ENCODE measurements at regions not wholly inside any gene's neighbourhood (a gene's known extent, or its start where the extent isn't known, plus 50 kb on each side); places are given as distances from the start of the nearest gene placed in this dataset.
A peak's percentile ranks its signal among the peaks of the same experiment; 100 is the strongest.

- Histone ChIP-seq H3K36me3 (no peaks in the 10 kb centered on the region), H3K4me1 (no peaks in the 10 kb centered on the region), H3K4me3 (no peak overlapping the region), H3K27me3 (no peaks in the 10 kb centered on the region), H3K9me3 (no peaks in the 10 kb centered on the region), H3K27ac (no peak overlapping the region)
- intact Hi-C loops (cut with DNase I; ENCODE audit: low total_unique reads): no loop called here
- 28 to 44% (median 39%) methylated on average over 5 of the region's 5 CpGs for WGBS, 5 donors
- no peak for TF ChIP-seq EP300 (IDR thresholded peaks at IDR 0.05)
- TF ChIP-seq, protein P1, sequence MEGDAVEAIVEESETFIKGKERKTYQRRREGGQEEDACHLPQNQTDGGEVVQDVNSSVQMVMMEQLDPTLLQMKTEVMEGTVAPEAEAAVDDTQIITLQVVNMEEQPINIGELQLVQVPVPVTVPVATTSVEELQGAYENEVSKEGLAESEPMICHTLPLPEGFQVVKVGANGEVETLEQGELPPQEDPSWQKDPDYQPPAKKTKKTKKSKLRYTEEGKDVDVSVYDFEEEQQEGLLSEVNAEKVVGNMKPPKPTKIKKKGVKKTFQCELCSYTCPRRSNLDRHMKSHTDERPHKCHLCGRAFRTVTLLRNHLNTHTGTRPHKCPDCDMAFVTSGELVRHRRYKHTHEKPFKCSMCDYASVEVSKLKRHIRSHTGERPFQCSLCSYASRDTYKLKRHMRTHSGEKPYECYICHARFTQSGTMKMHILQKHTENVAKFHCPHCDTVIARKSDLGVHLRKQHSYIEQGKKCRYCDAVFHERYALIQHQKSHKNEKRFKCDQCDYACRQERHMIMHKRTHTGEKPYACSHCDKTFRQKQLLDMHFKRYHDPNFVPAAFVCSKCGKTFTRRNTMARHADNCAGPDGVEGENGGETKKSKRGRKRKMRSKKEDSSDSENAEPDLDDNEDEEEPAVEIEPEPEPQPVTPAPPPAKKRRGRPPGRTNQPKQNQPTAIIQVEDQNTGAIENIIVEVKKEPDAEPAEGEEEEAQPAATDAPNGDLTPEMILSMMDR (IDR thresholded peaks at IDR 0.05): no peak
- no peak for TF ChIP-seq POLR2AphosphoS5 (IDR thresholded peaks at IDR 0.05)
- TF ChIP-seq POLR2A (IDR thresholded peaks at IDR 0.05): no peak
- DNase-seq: peak in 1 of 2 donors; percentile 66
These were observed 256.4 kb downstream of the SP3 start for GRCh38 chr2:173708806-173709205.

DNA sequence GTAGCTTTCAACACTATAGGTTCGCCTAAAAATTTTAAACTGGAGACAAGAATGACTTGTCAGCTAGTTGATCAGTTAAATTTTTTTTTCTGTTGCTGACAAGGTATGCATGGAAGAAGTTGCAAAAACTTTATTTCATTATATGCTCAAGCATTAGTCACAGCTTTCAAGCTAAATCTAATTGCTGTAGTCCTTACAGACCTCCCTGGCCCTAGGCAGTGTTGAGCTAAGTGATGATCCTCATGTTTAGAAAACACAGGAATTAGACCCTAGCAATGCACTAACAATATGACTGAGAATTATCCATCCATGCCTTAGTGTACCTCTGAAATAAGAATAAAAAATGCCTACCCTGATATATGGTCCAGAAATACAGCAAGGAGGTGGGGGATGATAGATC lies 253.4 kb downstream of the SP3 start:
- TF ChIP-seq POLR2AphosphoS5 (IDR thresholded peaks at IDR 0.05) (no peak), EP300 (IDR thresholded peaks at IDR 0.05) (no peak), POLR2A (IDR thresholded peaks at IDR 0.05) (no peak)
- TF ChIP-seq, protein P1 (IDR thresholded peaks at IDR 0.05): no peak
- DNase-seq: no peak
- intact Hi-C loops (cut with DNase I; ENCODE audit: low total_unique reads): no loop called here
- 79 to 93% (median 89%) methylated on average over 1 of the region's 1 CpG for WGBS, 5 donors
- Histone ChIP-seq H3K9me3 (no peaks in the 10 kb centered on the region), H3K27me3 (no peaks in the 10 kb centered on the region), H3K36me3 (no peaks in the 10 kb centered on the region), H3K27ac (no peak overlapping the region), H3K4me1 (no peaks in the 10 kb centered on the region), H3K4me3 (no peak overlapping the region)

- intact Hi-C loops (cut with DNase I; ENCODE audit: low total_unique reads): no loop called here
- Histone ChIP-seq H3K4me3 (no peak overlapping the region), H3K27me3 (peaks cover 0 to 10% (median 0%) of the 10 kb centered on the region in 3 donors), H3K9me3 (no peaks in the 10 kb centered on the region), H3K4me1 (no peaks in the 10 kb centered on the region), H3K27ac (no peak overlapping the region), H3K36me3 (no peaks in the 10 kb centered on the region)
- DNase-seq: no peak
- TF ChIP-seq POLR2A (IDR thresholded peaks at IDR 0.05): no peak
- 82 to 85% (median 83%) methylated on average over 4 of the region's 4 CpGs for WGBS, 5 donors
These were observed 251.1 kb downstream of the SP3 start for GRCh38 chr2:173713904-173714555.

DNA sequence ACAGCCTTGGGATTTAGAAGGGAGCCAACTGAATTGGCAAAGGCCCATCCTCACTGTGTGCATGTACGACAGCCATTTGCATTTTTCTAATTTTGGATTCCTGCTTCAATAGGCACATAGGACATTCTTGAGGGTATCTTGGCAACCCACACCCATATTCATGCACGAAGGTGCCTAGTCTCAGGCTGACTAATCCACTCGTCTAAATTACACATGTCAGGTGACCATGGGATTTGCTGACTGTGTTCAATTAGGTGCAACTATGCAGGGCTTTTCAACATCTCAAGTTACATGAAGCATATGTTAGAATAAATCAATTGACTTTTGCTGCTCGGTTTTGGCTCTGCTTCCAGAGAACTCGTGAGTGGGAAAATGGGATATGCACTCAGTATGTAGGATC lies 249.7 kb downstream of the SP3 start:
- 70 to 89% (median 83%) methylated on average over 5 of the region's 5 CpGs for WGBS, 5 donors
- Histone ChIP-seq H3K27me3 (peaks cover 0 to 10% (median 0%) of the 10 kb centered on the region in 3 donors), H3K36me3 (no peaks in the 10 kb centered on the region), H3K9me3 (no peaks in the 10 kb centered on the region), H3K27ac (no peak overlapping the region), H3K4me3 (no peak overlapping the region), H3K4me1 (no peaks in the 10 kb centered on the region)
- intact Hi-C loops (cut with DNase I; ENCODE audit: low total_unique reads): no loop called here
- TF ChIP-seq, protein P1 (IDR thresholded peaks at IDR 0.05): no peak
- no peak for TF ChIP-seq POLR2AphosphoS5 (IDR thresholded peaks at IDR 0.05)
- DNase-seq: no peak

DNA sequence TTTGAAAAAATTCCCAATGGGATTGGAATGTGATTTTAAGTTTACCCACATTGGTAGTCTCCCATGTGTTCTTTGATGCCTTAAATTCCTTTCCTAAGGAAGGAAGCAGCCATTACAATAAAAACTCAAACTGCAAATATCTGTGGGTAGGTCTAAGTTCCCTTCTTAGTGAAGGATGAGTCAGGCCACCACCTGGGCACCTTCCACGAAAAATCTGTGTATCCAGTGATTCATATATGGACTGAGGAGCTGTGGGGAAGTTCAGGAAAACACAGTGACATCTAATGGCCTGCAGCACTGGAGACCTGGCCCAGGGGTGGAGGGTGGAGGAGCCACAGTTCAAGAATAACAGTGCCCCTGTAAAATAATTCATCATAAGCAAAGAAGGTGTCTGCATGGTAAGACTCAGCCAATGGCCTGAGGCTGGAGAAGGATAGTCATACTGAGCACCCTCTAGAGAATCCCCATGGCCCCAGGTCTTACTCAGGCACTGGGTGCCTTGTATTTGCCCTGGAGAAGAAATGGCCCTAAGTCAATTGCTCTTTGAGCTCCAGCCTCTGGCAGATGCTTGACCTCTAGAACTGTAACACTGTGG lies 248.6 kb downstream of the SP3 start:
- TF ChIP-seq POLR2AphosphoS5 (IDR thresholded peaks at IDR 0.05): no peak
- TF ChIP-seq POLR2A (IDR thresholded peaks at IDR 0.05): no peak
- no peak for TF ChIP-seq EP300 (IDR thresholded peaks at IDR 0.05)
- TF ChIP-seq, protein P1 (IDR thresholded peaks at IDR 0.05): no peak
- H3K36me3 ChIP-seq: no peaks in the 10 kb centered on the region
- H3K4me3 ChIP-seq: no peak overlapping the region
- 46 to 67% (median 56%) methylated on average over 1 of the region's 1 CpG for WGBS, 5 donors
- no peaks in the 10 kb centered on the region for H3K9me3 ChIP-seq
- intact Hi-C loops (cut with DNase I; ENCODE audit: low total_unique reads): no loop called here
- no peak for DNase-seq
- no peak overlapping the region for H3K27ac ChIP-seq
- no peaks in the 10 kb centered on the region for H3K4me1 ChIP-seq
- peaks cover 0 to 10% (median 0%) of the 10 kb centered on the region in 3 donors for H3K27me3 ChIP-seq

Measured in stomach (tissue), 8 donors.